ENCODE measurements at regions not wholly inside any gene's neighbourhood (a gene's known extent, or its start where the extent isn't known, plus 50 kb on each side); places are given as distances from the start of the nearest gene placed in this dataset.
A peak's percentile ranks its signal among the peaks of the same experiment; 100 is the strongest.
"Not testable (repeated sequence)": the region's sequence is repeated elsewhere in the genome, so short reads cannot be mapped to it uniquely, and the experiment has no call there.

- DNase-seq (ENCODE audit: low read depth in 2 of 2), result no peak
Observed at GRCh38 chr11:106152013-106152412, 74.6 kb downstream of the AASDHPPT start.

GRCh38 chr11:106152824-106153223, 75.4 kb downstream of the AASDHPPT start:
- DNase-seq (ENCODE audit: low read depth in 2 of 2), result no peak

- DNase-seq (ENCODE audit: low read depth in 2 of 2), result peak; percentile 22 to 42
Observed at GRCh38 chr11:106156290-106156937, 79.0 kb downstream of the AASDHPPT start.

- DNase-seq (ENCODE audit: low read depth in 2 of 2), result no peak
Observed at GRCh38 chr11:106158406-106158805, 80.9 kb downstream of the AASDHPPT start.

- no peak for DNase-seq (ENCODE audit: low read depth in 2 of 2)
Observed at GRCh38 chr11:106159836-106160235, 82.4 kb downstream of the AASDHPPT start.

GRCh38 chr11:106160494-106160893, 83.0 kb downstream of the AASDHPPT start:
- peak in 1 of 2 donors; percentile 4 for DNase-seq (ENCODE audit: low read depth in 2 of 2)

GRCh38 chr11:106161775-106162634, 84.5 kb downstream of the AASDHPPT start:
- no peak for DNase-seq (ENCODE audit: low read depth in 2 of 2)

- no peak for DNase-seq (ENCODE audit: low read depth in 2 of 2)
Observed at GRCh38 chr11:106167085-106167484, 89.6 kb downstream of the AASDHPPT start.

GRCh38 chr11:106172386-106172991, 95.0 kb downstream of the AASDHPPT start:
- DNase-seq (ENCODE audit: low read depth in 2 of 2), result no peak

- no peak for DNase-seq (ENCODE audit: low read depth in 2 of 2)
Observed at GRCh38 chr11:106173291-106173690, 95.8 kb downstream of the AASDHPPT start.

- DNase-seq (ENCODE audit: low read depth in 2 of 2), result not testable (repeated sequence)
Observed at GRCh38 chr11:106174003-106174402, 96.5 kb downstream of the AASDHPPT start.

GRCh38 chr11:106176817-106177216, 99.4 kb downstream of the AASDHPPT start:
- DNase-seq (ENCODE audit: low read depth in 2 of 2), result no peak

- DNase-seq (ENCODE audit: low read depth in 2 of 2), result no peak
Observed at GRCh38 chr11:106177311-106177710, 99.8 kb downstream of the AASDHPPT start.

- DNase-seq (ENCODE audit: low read depth in 2 of 2), result no peak
Observed at GRCh38 chr11:106178361-106178760, 100.9 kb downstream of the AASDHPPT start.

GRCh38 chr11:106179048-106179447, 101.6 kb downstream of the AASDHPPT start:
- DNase-seq (ENCODE audit: low read depth in 2 of 2), result no peak

GRCh38 chr11:106186630-106187029, 109.2 kb downstream of the AASDHPPT start:
- DNase-seq (ENCODE audit: low read depth in 2 of 2), result no peak

- DNase-seq (ENCODE audit: low read depth in 2 of 2), result no peak
Observed at GRCh38 chr11:106187860-106188456, 110.5 kb downstream of the AASDHPPT start.

GRCh38 chr11:106193956-106194355, 116.5 kb downstream of the AASDHPPT start:
- no peak for DNase-seq (ENCODE audit: low read depth in 2 of 2)

GRCh38 chr11:106197438-106197837, 120.0 kb downstream of the AASDHPPT start:
- no peak for DNase-seq (ENCODE audit: low read depth in 2 of 2)

GRCh38 chr11:106202935-106203620, 125.6 kb downstream of the AASDHPPT start:
- DNase-seq (ENCODE audit: low read depth in 2 of 2), result no peak

- DNase-seq (ENCODE audit: low read depth in 2 of 2), result no peak
Observed at GRCh38 chr11:106208760-106209159, 131.3 kb downstream of the AASDHPPT start.
